K562 (cell line): ENCODE measurements at regions not wholly inside any gene's neighbourhood (a gene's known extent, or its start where the extent isn't known, plus 50 kb on each side); places are given as distances from the start of the nearest gene placed in this dataset.

ENCODE experiments used
- ATAC-seq: fragments of 200-7000 bp; cut with Tn5 transposase; 3 replicates; pipeline ENCODE4 v1.9.1; 2020; ENCODE audit warnings: moderate library complexity
- BruUV-seq: library from RNA; stranded (reverse); fragments of 400-500 nt; replicated peaks from 2 replicates; lab custom pipeline; 2021; lab: Mats Ljungman, UMichigan
- CTCF ChIA-PET: fragments of 300-600 bp; formaldehyde crosslinking; extraction: SDS; loops from one replicate; lab custom pipeline; 2021; ENCODE audit warnings: low intra/inter-chr PET ratio; lab: Yijun Ruan, JAX
- POLR2A ChIA-PET: fragments of 300-600, 350-650 bp; sonication (Branson Sonifier 250); formaldehyde crosslinking; extraction: SDS; loops from one replicate; lab custom pipeline; 2021; ENCODE audit warnings: antibody characterized with exemption, inconsistent platforms; lab: Yijun Ruan, JAX
- DNase-seq, 4 experiments: peaks; one replicate each; pipeline versions ENCODE4 v3.0.0 to v3.0.0-alpha.2; 2011 to 2018; ENCODE audit warnings: low spot score in 3 of 4, mixed read lengths in 3 of 4; ENCODE audit errors: extremely low read depth in 1 of 4
- FAIRE-seq: peaks from 2 replicates; lab custom pipeline; 2011; peaks lifted over from hg19 to GRCh38; lab: Jason Lieb, UNC
- H2AFZ ChIP-seq: 2 replicates; pipeline ENCODE4 v1.6.0; 2011; ENCODE audit warnings: low read depth, low read length, control low read depth, inconsistent platforms
- H3K27ac ChIP-seq: fragments of 200-600 bp; 3 replicates; pipeline ENCODE4 v1.8.0; 2011; ENCODE audit warnings: low read depth, mild to moderate bottlenecking, control low read depth, inconsistent platforms, low read length, moderate library complexity, mixed read lengths; ENCODE audit errors: extremely low read depth
- H3K27me3 ChIP-seq, 2 experiments: fragments of 300-600 bp in 1 of 2; 2 replicates in 1 of 2; 3 replicates in 1 of 2; pipeline versions ENCODE4 v1.6.0 to v1.8.0; 2011; ENCODE audit warnings: inconsistent platforms in 2 of 2, low read length in 2 of 2, mild to moderate bottlenecking in 1 of 2, mixed read lengths in 1 of 2, moderate library complexity in 1 of 2; ENCODE audit not compliant: control insufficient read depth in 2 of 2, insufficient read depth in 2 of 2
- H3K36me3 ChIP-seq: fragments of 300-600 bp; 3 replicates; pipeline ENCODE4 v1.8.0; 2011; ENCODE audit warnings: mild to moderate bottlenecking, low read length, inconsistent platforms; ENCODE audit not compliant: control insufficient read depth, insufficient read depth
- H3K4me1 ChIP-seq, 2 experiments: fragments of 200-600 bp in 1 of 2; replicated peaks in 1 of 2; 2 replicates in 1 of 2; 3 replicates in 1 of 2; pipeline versions ENCODE4 v1.5.1 to v1.8.0; 2011; ENCODE audit warnings: inconsistent platforms in 2 of 2, low read length in 2 of 2, mild to moderate bottlenecking in 1 of 2, mixed read lengths in 1 of 2, moderate library complexity in 1 of 2; ENCODE audit not compliant: control insufficient read depth in 2 of 2, insufficient read depth in 2 of 2
- H3K4me2 ChIP-seq: 2 replicates; pipeline ENCODE4 v1.6.1; 2011; ENCODE audit warnings: low read length, control low read depth, inconsistent platforms, mixed read lengths; ENCODE audit not compliant: insufficient read depth
- H3K4me3 ChIP-seq: fragments of 200-600 bp; sonication (generic), shearing (Covaris generic); 2 replicates; pipeline ENCODE4 v1.5.1; 2016; ENCODE audit warnings: control low read depth, inconsistent platforms
- H3K79me2 ChIP-seq: fragments of 200-600 bp; 3 replicates; pipeline ENCODE4 v1.8.0; 2011; ENCODE audit warnings: low read length, inconsistent platforms; ENCODE audit not compliant: control insufficient read depth, insufficient read depth
- H3K9ac ChIP-seq, 2 experiments: 2 replicates each; pipeline versions ENCODE4 v1.6.0 to v1.6.1; 2011; ENCODE audit warnings: low read depth in 2 of 2, low read length in 2 of 2, control low read depth in 1 of 2, inconsistent platforms in 1 of 2, mild to moderate bottlenecking in 1 of 2, mixed read lengths in 1 of 2; ENCODE audit not compliant: insufficient read depth in 1 of 2
- H3K9me1 ChIP-seq: one replicate; pipeline ENCODE4 v1.6.0; 2011; ENCODE audit warnings: inconsistent platforms, mild to moderate bottlenecking, low read length, moderate library complexity; ENCODE audit not compliant: control insufficient read depth, insufficient read depth
- H3K9me3 ChIP-seq: replicated peaks from 2 replicates; pipeline ENCODE4 v1.5.1; 2011; ENCODE audit warnings: low read depth, low read length, inconsistent platforms; ENCODE audit not compliant: control insufficient read depth, insufficient read depth
- H4K20me1 ChIP-seq: replicated peaks from 2 replicates; pipeline ENCODE4 v1.6.1; 2011; ENCODE audit warnings: low read length, inconsistent platforms, mixed read lengths; ENCODE audit not compliant: control insufficient read depth, insufficient read depth
- ELK1 ChIP-seq: sonication (generic); formaldehyde crosslinking; IDR thresholded peaks from 2 replicates; pipeline ENCODE4 v1.8.1; 2022; ENCODE audit warnings: missing genetic modification reagents
- GMEB1 ChIP-seq: fragments of 250-450 bp; sonication (Bioruptor Pico); IDR thresholded peaks from 2 replicates; pipeline ENCODE4 v1.4.0; 2020; ENCODE audit warnings: mild to moderate bottlenecking
- PTBP1 ChIP-seq: fragments of 200-400 bp; formaldehyde crosslinking; IDR thresholded peaks from 2 replicates; pipeline ENCODE4 v1.6.1; 2017; ENCODE audit warnings: low read depth, low read length
- TRIM24 ChIP-seq, 2 experiments: fragments of 450-650 bp; IDR thresholded peaks; 2 replicates each; pipeline ENCODE4 v1.6.1; 2016
- ZBTB26 ChIP-seq: fragments of 450-650 bp; formaldehyde crosslinking; IDR thresholded peaks from 2 replicates; pipeline ENCODE4 v1.4.0; 2022; ENCODE audit warnings: missing genetic modification characterization
- ZNF124 ChIP-seq: sonication (generic); formaldehyde crosslinking; IDR thresholded peaks from 2 replicates; pipeline ENCODE4 v1.8.1; 2022; ENCODE audit warnings: missing genetic modification reagents
- ZNF212 ChIP-seq: fragments of 450-650 bp; formaldehyde crosslinking; IDR thresholded peaks from 2 replicates; pipeline ENCODE4 v1.4.0; 2020; ENCODE audit warnings: mild to moderate bottlenecking
- ZNF609 ChIP-seq: sonication (generic); formaldehyde crosslinking; IDR thresholded peaks from 2 replicates; pipeline ENCODE4 v1.8.1; 2023; ENCODE audit warnings: missing genetic modification reagents, mild to moderate bottlenecking, borderline replicate concordance
- ZNF639 ChIP-seq, 2 experiments: fragments of 200-800 bp in 1 of 2; sonication (Bioruptor generic) in 1 of 2; sonication (generic) in 1 of 2; formaldehyde crosslinking in 1 of 2; IDR thresholded peaks in 1 of 2; conservative IDR thresholded peaks in 1 of 2; 2 replicates each; pipeline versions ENCODE4 v1.5.0 to v1.6.1; 2016 to 2020; ENCODE audit warnings: missing compliant biosample characterization in 1 of 2, missing genetic modification characterization in 1 of 2, missing genetic modification reagents in 1 of 2
- ZNF778 ChIP-seq: fragments of 450-650 bp; formaldehyde crosslinking; IDR thresholded peaks from 2 replicates; pipeline ENCODE4 v1.4.0; 2020; ENCODE audit warnings: mild to moderate bottlenecking, moderate library complexity
- WGBS: fragments of 100-300 bp; shearing (Covaris generic); methylation state at CpG from one replicate; pipeline ENCODE4 v1.1.6; 2016; ENCODE audit warnings: low coverage, mixed read lengths; ENCODE audit not compliant: insufficient coverage; ENCODE audit errors: missing lambda C conversion rate; 5-methylcytosine and 5-hydroxymethylcytosine counted together
- in situ Hi-C: fragments of 300-500 bp; cut with MboI; formaldehyde crosslinking; loops from 4 replicates; pipeline ENCODE4 v1.15.0; 2018; ENCODE audit warnings: inconsistent platforms, mixed read lengths
- intact Hi-C: fragments of 100-400 bp; cut with micrococcal nuclease; formaldehyde crosslinking; loops from 2 replicates; pipeline ENCODE4 v1.14.2; 2022

- no TSS peak for BruUV-seq
- Histone ChIP-seq H4K20me1 (no peaks in the 10 kb centered on the region), H2AFZ (no peak overlapping the region), H3K4me1 (peaks cover 0 to 3% of the 10 kb centered on the region in 2 experiments; a peak in 1 of 5 replicates), H3K9ac (no peak overlapping the region), H3K9me3 (peaks cover 6% of the 10 kb centered on the region; the same call in 1 of the 2 replicates), H3K4me2 (no peak overlapping the region), H3K4me3 (no peak overlapping the region), H3K27ac (no peak overlapping the region), H3K79me2 (no peaks in the 10 kb centered on the region), H3K9me1 (no peaks in the 10 kb centered on the region), H3K27me3 (no peaks in the 10 kb centered on the region), H3K36me3 (peaks cover 2% of the 10 kb centered on the region; the same call in 2 of the 3 replicates)
- no peak for DNase-seq
- in situ Hi-C loops = no loop called here
- FAIRE-seq = no peak
- ATAC-seq = no peak
- intact Hi-C loops = no loop called here
- ChIA-PET CTCF (no interaction called here), POLR2A (interaction anchor here (0.6 to 1.3 kb wide), 2 partner anchors 22 to 296 kb away, joined by 3 read pairs; no protein-coding TSS in a partner anchor)
- 54% methylated on average over 6 of the region's 6 CpGs for WGBS
- TF ChIP-seq ZNF639 (CRISPR knock-in tag; conservative IDR thresholded peaks at IDR 0.05 in 1 of 2, IDR thresholded peaks at IDR 0.05 in 1 of 2) (no peak), ZNF609 (CRISPR knock-in tag) (no peak), TRIM24 (IDR thresholded peaks at IDR 0.05) (peak in 1 of 2 experiments; percentile 48; a peak in 1 of 4 replicates), ZNF124 (CRISPR knock-in tag) (no peak), GMEB1 (CRISPR knock-in tag) (no peak), ZNF778 (CRISPR knock-in tag) (no peak), ELK1 (CRISPR knock-in tag) (no peak), PTBP1 (no peak), ZNF212 (CRISPR knock-in tag) (no peak), ZBTB26 (CRISPR knock-in tag) (no peak)
These were observed 54.7 kb downstream of the MYEOV start for GRCh38 chr11:69348414-69349235.
